H1 (cell line): ENCODE measurements at regions not wholly inside any gene's neighbourhood (a gene's known extent, or its start where the extent isn't known, plus 50 kb on each side); places are given as distances from the start of the nearest gene placed in this dataset. TPM values are rescaled to one million over a fixed set of nuclear protein-coding genes. Genes with fewer than 3 reads are reported as not detected.

Experiments
- small RNA-seq: library from polyadenylated mRNA; stranded (forward); fragments of <200 nt; extraction: miRNeasy Mini kit (QIAGEN cat#:217004); gene quantifications from one replicate; pipeline ENCODE3, GENCODE V24; 2013; ENCODE audit not compliant: insufficient read depth

Small RNA genes lying in the stretch of these regions (small RNA-seq; reads per million reads assigned to genes)
- gene AC011416.2 (not detected), gene MRPS5P3 (not detected)
